ENCODE measurements at regions not wholly inside any gene's neighbourhood (a gene's known extent, or its start where the extent isn't known, plus 50 kb on each side); places are given as distances from the start of the nearest gene placed in this dataset.

GRCh38 chr2:38464971-38465788 lies 88.1 kb upstream of the ATL2 start:
- Histone ChIP-seq H3K79me2 (ENCODE audit: control insufficient read depth, insufficient read depth, low read length) (no peaks in the 10 kb centered on the region), H3K4me2 (ENCODE audit: control insufficient read depth, insufficient read depth) (no peak overlapping the region), H3K9me3 (replicated peaks; ENCODE audit: control insufficient read depth, insufficient read depth, low read length) (no peaks in the 10 kb centered on the region), H3K36me3 (ENCODE audit: control insufficient read depth in 2 of 2, insufficient read depth in 2 of 2, low read length in 1 of 2) (no peaks in the 10 kb centered on the region), H3K4me1 (ENCODE audit: control insufficient read depth, insufficient read depth, low read length) (no peaks in the 10 kb centered on the region), H3K27ac (ENCODE audit: control insufficient read depth, insufficient read depth) (no peak overlapping the region), H3K4me3 (no peak overlapping the region), H3K9ac (ENCODE audit: control insufficient read depth, insufficient read depth, low read length) (no peak overlapping the region), H3K27me3 (replicated peaks in 1 of 2; ENCODE audit: control insufficient read depth in 2 of 2, insufficient read depth in 2 of 2, low read length in 1 of 2) (no peaks in the 10 kb centered on the region), H4K20me1 (ENCODE audit: control insufficient read depth, insufficient read depth) (no peaks in the 10 kb centered on the region), H2AFZ (ENCODE audit: control insufficient read depth, low read depth, low read length) (peak overlapping the region; percentile 61)
- DNase-seq (ENCODE audit: low read depth, low spot score): no peak
- in situ Hi-C loops (cut with MboI): no loop called here
- FAIRE-seq: no peak
- intact Hi-C loops (cut with micrococcal nuclease; ENCODE audit: unreplicated experiment): loop anchor here (1.0 to 2.0 kb wide), 2 partner anchors 89 to 148 kb away; no protein-coding TSS in a partner anchor
- POLR2A ChIA-PET: interaction anchor here (0.9 to 1.4 kb wide), 2 partner anchors 89 to 149 kb away, joined by 3 to 4 read pairs; no protein-coding TSS in a partner anchor
- TF ChIP-seq YBX1 (IDR thresholded peaks at IDR 0.05) (no peak), NR2F1 (conservative IDR thresholded peaks at IDR 0.05) (no peak), RELB (IDR thresholded peaks at IDR 0.05; ENCODE audit: low read depth) (no peak), CTCF (IDR thresholded peaks at IDR 0.05 in 2 of 3, conservative IDR thresholded peaks at IDR 0.05 in 1 of 3; ENCODE audit: control insufficient read depth in 2 of 3, extremely low read depth in 1 of 3, insufficient read depth in 1 of 3, low read depth in 3 of 3, low read length in 3 of 3) (no peak)
- RAD21 ChIA-PET (ENCODE audit: unreplicated experiment): interaction anchor here (0.5 to 4.3 kb wide), 20 partner anchors 10 to 194 kb away, joined by 3 to 50 read pairs (median 4); partner anchors contain the start of gene ATL2
- ATAC-seq: peak; percentile 27
- BruUV-seq (replicated peaks): no TSS peak
- WGBS (ENCODE audit: insufficient coverage, insufficient replicate concordance, low lambda C conversion rate, missing lambda C conversion rate): 74% methylated on average over 9 of the region's 9 CpGs
- SMC1A ChIA-PET (ENCODE audit: uncharacterized antibody, unreplicated experiment): interaction anchor here (0.6 to 7.6 kb wide), 17 partner anchors 9 to 188 kb away, joined by 3 to 92 read pairs (median 4); no protein-coding TSS in a partner anchor
- CTCF ChIA-PET: interaction anchor here (0.5 to 8.4 kb wide), 22 partner anchors 9 to 1069 kb away, joined by 3 to 117 read pairs (median 5); partner anchors contain the start of gene ATL2
